GM12872 (cell line): ENCODE measurements at regions not wholly inside any gene's neighbourhood (a gene's known extent, or its start where the extent isn't known, plus 50 kb on each side); places are given as distances from the start of the nearest gene placed in this dataset.

Experiments
- CTCF ChIP-seq: IDR thresholded peaks from 3 replicates; pipeline ENCODE4 v1.5.1; 2011; ENCODE audit warnings: low read depth, mild to moderate bottlenecking, low read length, moderate library complexity; ENCODE audit not compliant: insufficient read depth

- TF ChIP-seq CTCF, result no peak
Measured at GRCh38 chr1:221810406-221810805, 68.5 kb upstream of the DUSP10 start.

- TF ChIP-seq CTCF, result no peak
Measured at GRCh38 chr1:221809091-221810029, 67.5 kb upstream of the DUSP10 start.

- no peak for TF ChIP-seq CTCF
Measured at GRCh38 chr1:221806984-221807383, 65.1 kb upstream of the DUSP10 start.

GRCh38 chr1:221806236-221806635 lies 64.3 kb upstream of the DUSP10 start:
- no peak for TF ChIP-seq CTCF

GRCh38 chr1:221805121-221805520 lies 63.2 kb upstream of the DUSP10 start:
- no peak for TF ChIP-seq CTCF

- no peak for TF ChIP-seq CTCF
Measured at GRCh38 chr1:221804303-221804702, 62.4 kb upstream of the DUSP10 start.

GRCh38 chr1:221801773-221802516 lies 60.1 kb upstream of the DUSP10 start:
- TF ChIP-seq CTCF, result no peak
